Liver (tissue), 3 donors: ENCODE measurements at regions not wholly inside any gene's neighbourhood (a gene's known extent, or its start where the extent isn't known, plus 50 kb on each side); places are given as distances from the start of the nearest gene placed in this dataset.

ENCODE experiments used
- EGR1 ChIP-seq, 2 donors: IDR thresholded peaks; 2 replicates each; pipeline ENCODE4 v1.6.1; 2016 to 2018; ENCODE audit warnings: antibody characterized with exemption in 2 of 2, low read depth in 2 of 2
- FOXA1 ChIP-seq: IDR thresholded peaks from 2 replicates; pipeline ENCODE4 v1.6.1; 2016; ENCODE audit warnings: antibody characterized with exemption
- GABPA ChIP-seq, 2 donors: IDR thresholded peaks in 1 of 2; conservative IDR thresholded peaks in 1 of 2; 2 replicates each; pipeline ENCODE4 v1.6.1; 2016; ENCODE audit warnings: antibody characterized with exemption in 2 of 2, mild to moderate bottlenecking in 1 of 2, moderate library complexity in 1 of 2
- JUND ChIP-seq, 2 donors: IDR thresholded peaks; 2 replicates each; pipeline ENCODE4 v1.6.1; 2016; ENCODE audit warnings: antibody characterized with exemption in 2 of 2
- NR2F2 ChIP-seq: IDR thresholded peaks from 2 replicates; pipeline ENCODE4 v1.6.1; 2016; ENCODE audit warnings: antibody characterized with exemption
- RAD21 ChIP-seq, 2 donors: IDR thresholded peaks; 2 replicates each; pipeline ENCODE4 v1.6.1; 2016; ENCODE audit warnings: antibody characterized with exemption in 2 of 2, mild to moderate bottlenecking in 2 of 2
- RXRA ChIP-seq, 2 donors: IDR thresholded peaks; 2 replicates each; pipeline ENCODE4 v1.6.1; 2017 to 2018; ENCODE audit warnings: antibody characterized with exemption in 2 of 2, mild to moderate bottlenecking in 1 of 2
- SP1 ChIP-seq: IDR thresholded peaks from 2 replicates; pipeline ENCODE4 v1.6.1; 2018; ENCODE audit warnings: antibody characterized with exemption, mild to moderate bottlenecking
- TAF1 ChIP-seq: conservative IDR thresholded peaks from 2 replicates; pipeline ENCODE4 v1.6.1; 2016; ENCODE audit warnings: antibody characterized with exemption, mild to moderate bottlenecking
- YY1 ChIP-seq: IDR thresholded peaks from 2 replicates; pipeline ENCODE4 v1.6.1; 2016; ENCODE audit warnings: antibody characterized with exemption, mild to moderate bottlenecking
- TF ChIP-seq, protein P1 (sequence below): fragments of 150-350 bp; IDR thresholded peaks from 2 replicates; pipeline ENCODE4 v1.5.1; 2017; ENCODE audit warnings: improper control_type of control experiment, low read depth, low read length; ENCODE audit not compliant: missing input control
- TF ChIP-seq, protein P2 (sequence below): IDR thresholded peaks from 2 replicates; pipeline ENCODE4 v1.6.1; 2016; ENCODE audit warnings: antibody characterized with exemption
- TF ChIP-seq, protein P3 (sequence below): IDR thresholded peaks from 2 replicates; pipeline ENCODE4 v1.6.1; 2016; ENCODE audit warnings: antibody characterized with exemption
- TF ChIP-seq, protein P4 (sequence below): IDR thresholded peaks from 2 replicates; pipeline ENCODE4 v1.6.1; 2016; ENCODE audit warnings: antibody characterized with exemption, mild to moderate bottlenecking
- donor health status: healthy.
- donor health status: healthy.

DNA sequence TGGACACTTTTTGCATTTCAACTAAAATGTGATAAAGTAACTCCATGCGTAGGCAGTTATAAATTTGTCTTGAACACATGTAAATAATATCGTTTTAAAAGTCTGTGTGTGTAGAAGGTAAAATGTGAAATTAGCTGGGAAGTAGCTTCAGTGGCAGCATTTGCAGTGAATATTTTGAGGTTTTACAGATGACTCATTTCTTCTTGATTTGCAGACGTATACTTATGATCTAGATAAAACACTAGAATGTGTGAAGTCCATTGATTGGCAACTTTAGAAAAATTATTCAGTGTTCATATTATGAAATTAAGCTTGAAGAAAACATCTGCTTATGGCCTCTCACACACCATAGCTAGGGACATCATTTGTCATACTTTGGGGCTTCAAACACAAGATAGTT is 788.6 kb upstream of the NOVA1 start:
- TF ChIP-seq EGR1 (IDR thresholded peaks at IDR 0.05; ENCODE audit: low read depth in 2 of 2) (no peak), YY1 (no peak), FOXA1 (no peak), TAF1 (no peak), RAD21 (IDR thresholded peaks at IDR 0.05) (no peak), JUND (IDR thresholded peaks at IDR 0.05) (no peak), GABPA (IDR thresholded peaks at IDR 0.05 in 1 of 2, conservative IDR thresholded peaks at IDR 0.05 in 1 of 2) (no peak), SP1 (no peak), NR2F2 (no peak), RXRA (IDR thresholded peaks at IDR 0.05) (no peak)
- TF ChIP-seq, protein P1, sequence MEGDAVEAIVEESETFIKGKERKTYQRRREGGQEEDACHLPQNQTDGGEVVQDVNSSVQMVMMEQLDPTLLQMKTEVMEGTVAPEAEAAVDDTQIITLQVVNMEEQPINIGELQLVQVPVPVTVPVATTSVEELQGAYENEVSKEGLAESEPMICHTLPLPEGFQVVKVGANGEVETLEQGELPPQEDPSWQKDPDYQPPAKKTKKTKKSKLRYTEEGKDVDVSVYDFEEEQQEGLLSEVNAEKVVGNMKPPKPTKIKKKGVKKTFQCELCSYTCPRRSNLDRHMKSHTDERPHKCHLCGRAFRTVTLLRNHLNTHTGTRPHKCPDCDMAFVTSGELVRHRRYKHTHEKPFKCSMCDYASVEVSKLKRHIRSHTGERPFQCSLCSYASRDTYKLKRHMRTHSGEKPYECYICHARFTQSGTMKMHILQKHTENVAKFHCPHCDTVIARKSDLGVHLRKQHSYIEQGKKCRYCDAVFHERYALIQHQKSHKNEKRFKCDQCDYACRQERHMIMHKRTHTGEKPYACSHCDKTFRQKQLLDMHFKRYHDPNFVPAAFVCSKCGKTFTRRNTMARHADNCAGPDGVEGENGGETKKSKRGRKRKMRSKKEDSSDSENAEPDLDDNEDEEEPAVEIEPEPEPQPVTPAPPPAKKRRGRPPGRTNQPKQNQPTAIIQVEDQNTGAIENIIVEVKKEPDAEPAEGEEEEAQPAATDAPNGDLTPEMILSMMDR: no peak
- TF ChIP-seq, protein P2, sequence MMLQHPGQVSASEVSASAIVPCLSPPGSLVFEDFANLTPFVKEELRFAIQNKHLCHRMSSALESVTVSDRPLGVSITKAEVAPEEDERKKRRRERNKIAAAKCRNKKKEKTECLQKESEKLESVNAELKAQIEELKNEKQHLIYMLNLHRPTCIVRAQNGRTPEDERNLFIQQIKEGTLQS: no peak
- TF ChIP-seq, protein P3, sequence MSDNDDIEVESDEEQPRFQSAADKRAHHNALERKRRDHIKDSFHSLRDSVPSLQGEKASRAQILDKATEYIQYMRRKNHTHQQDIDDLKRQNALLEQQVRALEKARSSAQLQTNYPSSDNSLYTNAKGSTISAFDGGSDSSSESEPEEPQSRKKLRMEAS: no peak
- TF ChIP-seq, protein P4, sequence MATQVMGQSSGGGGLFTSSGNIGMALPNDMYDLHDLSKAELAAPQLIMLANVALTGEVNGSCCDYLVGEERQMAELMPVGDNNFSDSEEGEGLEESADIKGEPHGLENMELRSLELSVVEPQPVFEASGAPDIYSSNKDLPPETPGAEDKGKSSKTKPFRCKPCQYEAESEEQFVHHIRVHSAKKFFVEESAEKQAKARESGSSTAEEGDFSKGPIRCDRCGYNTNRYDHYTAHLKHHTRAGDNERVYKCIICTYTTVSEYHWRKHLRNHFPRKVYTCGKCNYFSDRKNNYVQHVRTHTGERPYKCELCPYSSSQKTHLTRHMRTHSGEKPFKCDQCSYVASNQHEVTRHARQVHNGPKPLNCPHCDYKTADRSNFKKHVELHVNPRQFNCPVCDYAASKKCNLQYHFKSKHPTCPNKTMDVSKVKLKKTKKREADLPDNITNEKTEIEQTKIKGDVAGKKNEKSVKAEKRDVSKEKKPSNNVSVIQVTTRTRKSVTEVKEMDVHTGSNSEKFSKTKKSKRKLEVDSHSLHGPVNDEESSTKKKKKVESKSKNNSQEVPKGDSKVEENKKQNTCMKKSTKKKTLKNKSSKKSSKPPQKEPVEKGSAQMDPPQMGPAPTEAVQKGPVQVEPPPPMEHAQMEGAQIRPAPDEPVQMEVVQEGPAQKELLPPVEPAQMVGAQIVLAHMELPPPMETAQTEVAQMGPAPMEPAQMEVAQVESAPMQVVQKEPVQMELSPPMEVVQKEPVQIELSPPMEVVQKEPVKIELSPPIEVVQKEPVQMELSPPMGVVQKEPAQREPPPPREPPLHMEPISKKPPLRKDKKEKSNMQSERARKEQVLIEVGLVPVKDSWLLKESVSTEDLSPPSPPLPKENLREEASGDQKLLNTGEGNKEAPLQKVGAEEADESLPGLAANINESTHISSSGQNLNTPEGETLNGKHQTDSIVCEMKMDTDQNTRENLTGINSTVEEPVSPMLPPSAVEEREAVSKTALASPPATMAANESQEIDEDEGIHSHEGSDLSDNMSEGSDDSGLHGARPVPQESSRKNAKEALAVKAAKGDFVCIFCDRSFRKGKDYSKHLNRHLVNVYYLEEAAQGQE: no peak
